ENCODE measurements at regions not wholly inside any gene's neighbourhood (a gene's known extent, or its start where the extent isn't known, plus 50 kb on each side); places are given as distances from the start of the nearest gene placed in this dataset.

DNA sequence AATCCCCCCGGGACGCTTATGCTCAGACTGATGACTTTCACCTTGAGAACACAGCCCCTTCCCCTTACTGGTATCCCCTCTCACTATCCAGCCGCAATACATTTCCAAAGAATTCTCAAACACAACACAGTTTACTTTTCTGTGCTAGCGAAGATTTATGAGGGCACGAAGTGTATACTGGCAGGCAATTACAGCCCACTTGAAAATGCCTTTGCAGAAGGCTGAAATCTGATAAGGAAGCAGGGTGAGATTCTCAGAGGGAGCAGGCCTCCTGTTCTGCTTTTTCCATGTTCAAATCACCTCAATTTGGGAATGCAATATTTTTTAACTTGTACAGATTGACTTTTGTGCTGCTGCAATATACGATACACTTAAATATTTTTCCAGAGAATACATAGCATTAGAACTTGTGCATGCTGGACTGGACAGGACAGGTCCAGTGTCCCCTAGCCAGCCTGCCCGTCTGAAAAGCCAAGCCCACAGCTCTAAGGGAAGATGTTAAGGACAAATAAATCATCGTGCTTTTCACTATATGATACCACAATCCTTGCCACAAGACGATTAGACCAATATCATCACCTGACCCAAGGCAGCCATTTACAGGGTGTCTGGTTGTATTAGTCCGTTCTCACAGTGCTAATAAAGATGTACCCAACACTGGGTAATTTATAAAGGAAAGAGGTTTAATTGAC is 262.1 kb downstream of the EPHA4 start:
- TF ChIP-seq, protein P1, sequence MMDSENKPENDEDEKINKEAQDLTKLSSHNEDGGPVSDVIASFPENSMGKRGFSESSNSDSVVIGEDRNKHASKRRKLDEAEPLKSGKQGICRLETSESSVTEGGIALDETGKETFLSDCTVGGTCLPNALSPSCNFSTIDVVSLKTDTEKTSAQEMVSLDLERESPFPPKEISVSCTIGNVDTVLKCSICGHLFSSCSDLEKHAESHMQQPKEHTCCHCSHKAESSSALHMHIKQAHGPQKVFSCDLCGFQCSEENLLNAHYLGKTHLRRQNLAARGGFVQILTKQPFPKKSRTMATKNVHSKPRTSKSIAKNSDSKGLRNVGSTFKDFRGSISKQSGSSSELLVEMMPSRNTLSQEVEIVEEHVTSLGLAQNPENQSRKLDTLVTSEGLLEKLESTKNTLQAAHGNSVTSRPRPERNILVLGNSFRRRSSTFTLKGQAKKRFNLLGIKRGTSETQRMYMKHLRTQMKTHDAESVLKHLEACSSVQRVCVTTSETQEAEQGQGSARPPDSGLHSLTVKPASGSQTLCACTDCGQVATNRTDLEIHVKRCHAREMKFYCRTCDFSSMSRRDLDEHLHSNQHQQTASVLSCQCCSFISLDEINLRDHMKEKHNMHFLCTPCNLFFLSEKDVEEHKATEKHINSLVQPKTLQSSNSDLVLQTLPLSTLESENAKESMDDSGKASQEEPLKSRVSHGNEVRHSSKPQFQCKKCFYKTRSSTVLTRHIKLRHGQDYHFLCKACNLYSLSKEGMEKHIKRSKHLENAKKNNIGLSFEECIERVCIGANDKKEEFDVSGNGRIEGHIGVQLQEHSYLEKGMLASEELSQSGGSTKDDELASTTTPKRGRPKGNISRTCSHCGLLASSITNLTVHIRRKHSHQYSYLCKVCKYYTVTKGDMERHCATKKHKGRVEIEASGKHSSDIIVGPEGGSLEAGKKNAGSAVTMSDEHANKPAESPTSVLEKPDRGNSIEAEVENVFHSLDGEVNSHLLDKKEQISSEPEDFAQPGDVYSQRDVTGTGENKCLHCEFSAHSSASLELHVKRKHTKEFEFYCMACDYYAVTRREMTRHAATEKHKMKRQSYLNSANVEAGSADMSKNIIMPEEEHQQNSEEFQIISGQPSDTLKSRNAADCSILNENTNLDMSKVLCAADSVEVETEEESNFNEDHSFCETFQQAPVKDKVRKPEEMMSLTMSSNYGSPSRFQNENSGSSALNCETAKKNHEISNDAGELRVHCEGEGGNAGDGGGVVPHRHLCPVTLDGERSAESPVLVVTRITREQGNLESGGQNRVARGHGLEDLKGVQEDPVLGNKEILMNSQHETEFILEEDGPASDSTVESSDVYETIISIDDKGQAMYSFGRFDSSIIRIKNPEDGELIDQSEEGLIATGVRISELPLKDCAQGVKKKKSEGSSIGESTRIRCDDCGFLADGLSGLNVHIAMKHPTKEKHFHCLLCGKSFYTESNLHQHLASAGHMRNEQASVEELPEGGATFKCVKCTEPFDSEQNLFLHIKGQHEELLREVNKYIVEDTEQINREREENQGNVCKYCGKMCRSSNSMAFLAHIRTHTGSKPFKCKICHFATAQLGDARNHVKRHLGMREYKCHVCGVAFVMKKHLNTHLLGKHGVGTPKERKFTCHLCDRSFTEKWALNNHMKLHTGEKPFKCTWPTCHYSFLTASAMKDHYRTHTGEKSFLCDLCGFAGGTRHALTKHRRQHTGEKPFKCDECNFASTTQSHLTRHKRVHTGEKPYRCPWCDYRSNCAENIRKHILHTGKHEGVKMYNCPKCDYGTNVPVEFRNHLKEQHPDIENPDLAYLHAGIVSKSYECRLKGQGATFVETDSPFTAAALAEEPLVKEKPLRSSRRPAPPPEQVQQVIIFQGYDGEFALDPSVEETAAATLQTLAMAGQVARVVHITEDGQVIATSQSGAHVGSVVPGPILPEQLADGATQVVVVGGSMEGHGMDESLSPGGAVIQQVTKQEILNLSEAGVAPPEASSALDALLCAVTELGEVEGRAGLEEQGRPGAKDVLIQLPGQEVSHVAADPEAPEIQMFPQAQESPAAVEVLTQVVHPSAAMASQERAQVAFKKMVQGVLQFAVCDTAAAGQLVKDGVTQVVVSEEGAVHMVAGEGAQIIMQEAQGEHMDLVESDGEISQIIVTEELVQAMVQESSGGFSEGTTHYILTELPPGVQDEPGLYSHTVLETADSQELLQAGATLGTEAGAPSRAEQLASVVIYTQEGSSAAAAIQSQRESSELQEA (IDR thresholded peaks at IDR 0.05; ENCODE audit: low read depth), result no peak
- TF ChIP-seq, protein P2, sequence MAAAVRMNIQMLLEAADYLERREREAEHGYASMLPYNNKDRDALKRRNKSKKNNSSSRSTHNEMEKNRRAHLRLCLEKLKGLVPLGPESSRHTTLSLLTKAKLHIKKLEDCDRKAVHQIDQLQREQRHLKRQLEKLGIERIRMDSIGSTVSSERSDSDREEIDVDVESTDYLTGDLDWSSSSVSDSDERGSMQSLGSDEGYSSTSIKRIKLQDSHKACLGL (CRISPR knock-in tag; IDR thresholded peaks at IDR 0.05; ENCODE audit: borderline replicate concordance, poor library complexity, severe bottlenecking), result no peak
- TF ChIP-seq ZNF778 (CRISPR knock-in tag; IDR thresholded peaks at IDR 0.05) (no peak), ARNT (IDR thresholded peaks at IDR 0.05) (no peak)
- TF ChIP-seq, protein P3, sequence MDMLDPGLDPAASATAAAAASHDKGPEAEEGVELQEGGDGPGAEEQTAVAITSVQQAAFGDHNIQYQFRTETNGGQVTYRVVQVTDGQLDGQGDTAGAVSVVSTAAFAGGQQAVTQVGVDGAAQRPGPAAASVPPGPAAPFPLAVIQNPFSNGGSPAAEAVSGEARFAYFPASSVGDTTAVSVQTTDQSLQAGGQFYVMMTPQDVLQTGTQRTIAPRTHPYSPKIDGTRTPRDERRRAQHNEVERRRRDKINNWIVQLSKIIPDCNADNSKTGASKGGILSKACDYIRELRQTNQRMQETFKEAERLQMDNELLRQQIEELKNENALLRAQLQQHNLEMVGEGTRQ (CRISPR knock-in tag; IDR thresholded peaks at IDR 0.05), result no peak
- TF ChIP-seq, protein P4, sequence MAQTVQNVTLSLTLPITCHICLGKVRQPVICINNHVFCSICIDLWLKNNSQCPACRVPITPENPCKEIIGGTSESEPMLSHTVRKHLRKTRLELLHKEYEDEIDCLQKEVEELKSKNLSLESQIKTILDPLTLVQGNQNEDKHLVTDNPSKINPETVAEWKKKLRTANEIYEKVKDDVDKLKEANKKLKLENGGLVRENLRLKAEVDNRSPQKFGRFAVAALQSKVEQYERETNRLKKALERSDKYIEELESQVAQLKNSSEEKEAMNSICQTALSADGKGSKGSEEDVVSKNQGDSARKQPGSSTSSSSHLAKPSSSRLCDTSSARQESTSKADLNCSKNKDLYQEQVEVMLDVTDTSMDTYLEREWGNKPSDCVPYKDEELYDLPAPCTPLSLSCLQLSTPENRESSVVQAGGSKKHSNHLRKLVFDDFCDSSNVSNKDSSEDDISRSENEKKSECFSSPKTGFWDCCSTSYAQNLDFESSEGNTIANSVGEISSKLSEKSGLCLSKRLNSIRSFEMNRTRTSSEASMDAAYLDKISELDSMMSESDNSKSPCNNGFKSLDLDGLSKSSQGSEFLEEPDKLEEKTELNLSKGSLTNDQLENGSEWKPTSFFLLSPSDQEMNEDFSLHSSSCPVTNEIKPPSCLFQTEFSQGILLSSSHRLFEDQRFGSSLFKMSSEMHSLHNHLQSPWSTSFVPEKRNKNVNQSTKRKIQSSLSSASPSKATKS (CRISPR knock-in tag; IDR thresholded peaks at IDR 0.05), result no peak

Measured in K562 (cell line).